OCI-LY7 (cell line): ENCODE measurements at regions not wholly inside any gene's neighbourhood (a gene's known extent, or its start where the extent isn't known, plus 50 kb on each side); places are given as distances from the start of the nearest gene placed in this dataset.

Source experiments
- EZH2phosphoT487 ChIP-seq: fragments of 200-600 bp; sonication (generic); IDR thresholded peaks from 2 replicates; pipeline ENCODE4 v1.6.1; 2018; ENCODE audit warnings: low read depth, borderline replicate concordance, mild to moderate bottlenecking, mixed run types, antibody characterized with exemption, low read length, moderate library complexity, mixed read lengths
- TF ChIP-seq, protein P1 (sequence below): fragments of 200-600 bp; sonication (generic); conservative IDR thresholded peaks from 2 replicates; pipeline ENCODE4 v1.5.1; 2014; ENCODE audit warnings: mild to moderate bottlenecking, antibody characterized with exemption, low read length, moderate library complexity, mixed read lengths

DNA sequence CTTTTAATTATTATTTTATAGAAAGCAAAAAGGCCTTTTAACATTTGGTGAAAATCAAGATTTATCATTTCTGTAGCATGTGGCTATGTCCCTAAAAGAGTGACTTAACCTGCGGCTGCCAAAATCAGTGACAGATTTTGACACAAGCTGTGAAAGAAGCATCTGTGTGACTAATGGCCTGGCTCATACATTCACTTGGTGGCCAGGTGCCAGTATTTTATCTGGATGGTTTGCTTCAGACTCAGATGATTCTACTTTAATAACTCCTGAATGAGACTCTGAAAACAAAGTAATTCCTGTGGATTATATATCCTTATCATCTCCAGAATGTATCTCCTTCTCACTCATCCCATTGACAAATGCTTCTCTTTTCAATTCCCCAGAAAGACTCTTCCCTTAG, 103.0 kb downstream of the FSCB start:
- TF ChIP-seq, protein P1, sequence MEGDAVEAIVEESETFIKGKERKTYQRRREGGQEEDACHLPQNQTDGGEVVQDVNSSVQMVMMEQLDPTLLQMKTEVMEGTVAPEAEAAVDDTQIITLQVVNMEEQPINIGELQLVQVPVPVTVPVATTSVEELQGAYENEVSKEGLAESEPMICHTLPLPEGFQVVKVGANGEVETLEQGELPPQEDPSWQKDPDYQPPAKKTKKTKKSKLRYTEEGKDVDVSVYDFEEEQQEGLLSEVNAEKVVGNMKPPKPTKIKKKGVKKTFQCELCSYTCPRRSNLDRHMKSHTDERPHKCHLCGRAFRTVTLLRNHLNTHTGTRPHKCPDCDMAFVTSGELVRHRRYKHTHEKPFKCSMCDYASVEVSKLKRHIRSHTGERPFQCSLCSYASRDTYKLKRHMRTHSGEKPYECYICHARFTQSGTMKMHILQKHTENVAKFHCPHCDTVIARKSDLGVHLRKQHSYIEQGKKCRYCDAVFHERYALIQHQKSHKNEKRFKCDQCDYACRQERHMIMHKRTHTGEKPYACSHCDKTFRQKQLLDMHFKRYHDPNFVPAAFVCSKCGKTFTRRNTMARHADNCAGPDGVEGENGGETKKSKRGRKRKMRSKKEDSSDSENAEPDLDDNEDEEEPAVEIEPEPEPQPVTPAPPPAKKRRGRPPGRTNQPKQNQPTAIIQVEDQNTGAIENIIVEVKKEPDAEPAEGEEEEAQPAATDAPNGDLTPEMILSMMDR: no peak
- no peak for TF ChIP-seq EZH2phosphoT487
